Midbrain (tissue), 1 donor: ENCODE measurements at regions not wholly inside any gene's neighbourhood (a gene's known extent, or its start where the extent isn't known, plus 50 kb on each side); places are given as distances from the start of the nearest gene placed in this dataset.

Experiments
- DNase-seq: peaks from one replicate; lab custom pipeline; 2025; lab: John Stamatoyannopoulos, UW

- no peak for DNase-seq
Observed at GRCh38 chr6:2503816-2504494, 246.8 kb downstream of the MYLK4 start.

GRCh38 chr6:2502998-2503674 lies 247.6 kb downstream of the MYLK4 start:
- DNase-seq: no peak

GRCh38 chr6:2502096-2502997 lies 248.4 kb downstream of the MYLK4 start:
- no peak for DNase-seq

- no peak for DNase-seq
Observed at GRCh38 chr6:2497922-2498623, 252.6 kb downstream of the MYLK4 start.

GRCh38 chr6:2496291-2496690 lies 250.9 kb upstream of the GMDS start:
- no peak for DNase-seq

- DNase-seq: no peak
Observed at GRCh38 chr6:2492686-2493523, 247.5 kb upstream of the GMDS start.

GRCh38 chr6:2491137-2491536 lies 245.7 kb upstream of the GMDS start:
- no peak for DNase-seq

GRCh38 chr6:2488578-2488977 lies 243.2 kb upstream of the GMDS start:
- no peak for DNase-seq

GRCh38 chr6:2485116-2485515 lies 239.7 kb upstream of the GMDS start:
- DNase-seq: no peak

- no peak for DNase-seq
Observed at GRCh38 chr6:2482773-2483172, 237.4 kb upstream of the GMDS start.

GRCh38 chr6:2481307-2481706 lies 235.9 kb upstream of the GMDS start:
- no peak for DNase-seq

GRCh38 chr6:2480267-2480966 lies 235.0 kb upstream of the GMDS start:
- DNase-seq: peak; percentile 80

- DNase-seq: no peak
Observed at GRCh38 chr6:2478200-2478599, 232.8 kb upstream of the GMDS start.

- DNase-seq: no peak
Observed at GRCh38 chr6:2477666-2478065, 232.3 kb upstream of the GMDS start.

GRCh38 chr6:2477250-2477649 lies 231.8 kb upstream of the GMDS start:
- no peak for DNase-seq

- DNase-seq: no peak
Observed at GRCh38 chr6:2476376-2476775, 231.0 kb upstream of the GMDS start.

GRCh38 chr6:2471472-2471871 lies 226.1 kb upstream of the GMDS start:
- DNase-seq: no peak

- DNase-seq: no peak
Observed at GRCh38 chr6:2469428-2469827, 224.0 kb upstream of the GMDS start.

GRCh38 chr6:2468601-2468955 lies 223.2 kb upstream of the GMDS start:
- no peak for DNase-seq

- no peak for DNase-seq
Observed at GRCh38 chr6:2467929-2468600, 222.7 kb upstream of the GMDS start.
